Neural cell (in vitro differentiated cells): ENCODE measurements at regions not wholly inside any gene's neighbourhood (a gene's known extent, or its start where the extent isn't known, plus 50 kb on each side); places are given as distances from the start of the nearest gene placed in this dataset.

Experiments used
- CTCF ChIP-seq: fragments of 450-650 bp; IDR thresholded peaks from 2 replicates; pipeline ENCODE4 v1.5.1; 2014; ENCODE audit warnings: antibody characterized with exemption, mild to moderate bottlenecking, moderate library complexity; ENCODE audit not compliant: poor library complexity, severe bottlenecking
- EZH2 ChIP-seq: fragments of 200-600, 300-800 bp; shearing (Covaris generic), sonication (generic); IDR thresholded peaks from 2 replicates; pipeline ENCODE4 v1.6.1; 2014; ENCODE audit warnings: antibody characterized with exemption, low read length, borderline replicate concordance, mild to moderate bottlenecking; ENCODE audit not compliant: insufficient read depth, poor library complexity, severe bottlenecking
- RAD21 ChIP-seq: fragments of 450-650 bp; conservative IDR thresholded peaks from 2 replicates; pipeline ENCODE4 v1.6.1; 2014; ENCODE audit warnings: antibody characterized with exemption, mild to moderate bottlenecking, moderate library complexity
- SMC3 ChIP-seq: fragments of 450-650 bp; conservative IDR thresholded peaks from 2 replicates; pipeline ENCODE4 v1.6.1; 2014; ENCODE audit warnings: antibody characterized with exemption, mild to moderate bottlenecking, moderate library complexity; ENCODE audit not compliant: poor library complexity
- TAF1 ChIP-seq: IDR thresholded peaks from 2 replicates; pipeline ENCODE4 v1.6.1; 2012; ENCODE audit warnings: low read depth

GRCh38 chr10:125543796-125544195 is 139.2 kb downstream of the TEX36 start:
- TF ChIP-seq CTCF (no peak), EZH2 (no peak), TAF1 (no peak), SMC3 (no peak), RAD21 (no peak)
